ENCODE measurements at regions not wholly inside any gene's neighbourhood (a gene's known extent, or its start where the extent isn't known, plus 50 kb on each side); places are given as distances from the start of the nearest gene placed in this dataset.

- in situ Hi-C loops (cut with MboI; ENCODE audit: low sequenced_read_pairs in 4 of 4) = no loop called here
- intact Hi-C loops (cut with DNase I; ENCODE audit: low total_unique reads) = loop anchor here (5.0 kb wide), 1 partner anchor 918 kb away; no protein-coding TSS in a partner anchor
- ATAC-seq = no peak
Measured at GRCh38 chr7:91519241-91520158, 255.3 kb downstream of the FZD1 start.

GRCh38 chr7:91520645-91521044 is 256.4 kb downstream of the FZD1 start:
- ATAC-seq (no peak), DNase-seq (no peak)
- H3K27me3 ChIP-seq = no peaks in the 10 kb centered on the region
- no peak overlapping the region for H3K27ac ChIP-seq
- H3K4me1 ChIP-seq = no peaks in the 10 kb centered on the region
- no peaks in the 10 kb centered on the region for H3K9me3 ChIP-seq
- TF ChIP-seq CTCF (IDR thresholded peaks at IDR 0.05 in 4 of 5, conservative IDR thresholded peaks at IDR 0.05 in 1 of 5) (no peak), POLR2A (IDR thresholded peaks at IDR 0.05) (no peak)
- H3K36me3 ChIP-seq = no peaks in the 10 kb centered on the region
- in situ Hi-C loops (cut with MboI; ENCODE audit: low sequenced_read_pairs in 4 of 4) (no loop called here), intact Hi-C loops (cut with DNase I; ENCODE audit: low total_unique reads) (no loop called here)
- H3K4me3 ChIP-seq = no peak overlapping the region

More at GRCh38 chr7:91519241-91520158, 255.3 kb downstream of the FZD1 start:
- no peaks in the 10 kb centered on the region for H3K27me3 ChIP-seq
- no peaks in the 10 kb centered on the region for H3K9me3 ChIP-seq
- TF ChIP-seq POLR2A (IDR thresholded peaks at IDR 0.05) = no peak
- no peak for TF ChIP-seq CTCF (IDR thresholded peaks at IDR 0.05 in 4 of 5, conservative IDR thresholded peaks at IDR 0.05 in 1 of 5)
- no peaks in the 10 kb centered on the region for H3K4me1 ChIP-seq
- no peak overlapping the region for H3K4me3 ChIP-seq
- H3K27ac ChIP-seq = no peak overlapping the region
- DNase-seq = no peak
- no peaks in the 10 kb centered on the region for H3K36me3 ChIP-seq

- H3K4me1 ChIP-seq = no peaks in the 10 kb centered on the region
- H3K4me3 ChIP-seq = no peak overlapping the region
- H3K27ac ChIP-seq = no peak overlapping the region
- TF ChIP-seq CTCF (IDR thresholded peaks at IDR 0.05 in 4 of 5, conservative IDR thresholded peaks at IDR 0.05 in 1 of 5) = no peak
- intact Hi-C loops (cut with DNase I; ENCODE audit: low total_unique reads) = no loop called here
- DNase-seq = no peak
- H3K27me3 ChIP-seq = no peaks in the 10 kb centered on the region
- H3K36me3 ChIP-seq = no peaks in the 10 kb centered on the region
- H3K9me3 ChIP-seq = no peaks in the 10 kb centered on the region
- no peak for ATAC-seq
- in situ Hi-C loops (cut with MboI; ENCODE audit: low sequenced_read_pairs in 4 of 4) = no loop called here
Measured at GRCh38 chr7:91526404-91526803, 262.2 kb downstream of the FZD1 start.

- Histone ChIP-seq H3K4me3 (no peak overlapping the region), H3K9me3 (peaks cover 0 to 8% (median 0%) of the 10 kb centered on the region in 3 donors), H3K27ac (no peak overlapping the region), H3K36me3 (no peaks in the 10 kb centered on the region), H3K27me3 (no peaks in the 10 kb centered on the region), H3K4me1 (no peaks in the 10 kb centered on the region)
- in situ Hi-C loops (cut with MboI; ENCODE audit: low sequenced_read_pairs in 4 of 4) = no loop called here
- no peak for TF ChIP-seq POLR2A (IDR thresholded peaks at IDR 0.05)
- no peak for TF ChIP-seq CTCF (IDR thresholded peaks at IDR 0.05 in 4 of 5, conservative IDR thresholded peaks at IDR 0.05 in 1 of 5)
- intact Hi-C loops (cut with DNase I; ENCODE audit: low total_unique reads) = no loop called here
- no peak for DNase-seq
- no peak for ATAC-seq
Measured at GRCh38 chr7:91527460-91527859, 263.2 kb downstream of the FZD1 start.
